Fibroblast of mammary gland (primary cell): ENCODE measurements at regions not wholly inside any gene's neighbourhood (a gene's known extent, or its start where the extent isn't known, plus 50 kb on each side); places are given as distances from the start of the nearest gene placed in this dataset.
"Not testable (repeated sequence)": the region's sequence is repeated elsewhere in the genome, so short reads cannot be mapped to it uniquely, and the experiment has no call there.

ENCODE experiments used
- DNase-seq: peaks from one replicate; pipeline ENCODE4 v3.0.0-alpha.2; 2010; ENCODE audit warnings: low read depth
- H3K4me3 ChIP-seq: 2 replicates; pipeline ENCODE4 v1.5.1; 2011; ENCODE audit warnings: low read depth, mild to moderate bottlenecking, low read length, moderate library complexity; ENCODE audit not compliant: control insufficient read depth
- CTCF ChIP-seq: conservative IDR thresholded peaks from 2 replicates; pipeline ENCODE4 v1.5.1; 2011; ENCODE audit warnings: low read depth, low read length, inconsistent platforms; ENCODE audit not compliant: control insufficient read depth, insufficient read depth

GRCh38 chr17:27365329-27365945 lies 71.5 kb downstream of the WSB1 start:
- not testable (repeated sequence) for DNase-seq, H3K4me3 ChIP-seq

GRCh38 chr17:27366437-27366836 lies 72.5 kb downstream of the WSB1 start:
- DNase-seq: no peak
- H3K4me3 ChIP-seq: no peak overlapping the region
- no peak for TF ChIP-seq CTCF

- DNase-seq: no peak
- H3K4me3 ChIP-seq: no peak overlapping the region
- TF ChIP-seq CTCF: no peak
Observed at GRCh38 chr17:27367121-27367981, 73.4 kb downstream of the WSB1 start.

GRCh38 chr17:27368151-27368795 lies 74.4 kb downstream of the WSB1 start:
- TF ChIP-seq CTCF: no peak
- no peak for DNase-seq
- no peak overlapping the region for H3K4me3 ChIP-seq

GRCh38 chr17:27368980-27369379 lies 75.1 kb downstream of the WSB1 start:
- H3K4me3 ChIP-seq: no peak overlapping the region
- DNase-seq: no peak
- TF ChIP-seq CTCF: no peak

GRCh38 chr17:27370776-27371175 lies 76.9 kb downstream of the WSB1 start:
- no peak for DNase-seq
- H3K4me3 ChIP-seq: no peak overlapping the region
- no peak for TF ChIP-seq CTCF

GRCh38 chr17:27373695-27374094 lies 79.8 kb downstream of the WSB1 start:
- DNase-seq, H3K4me3 ChIP-seq: not testable (repeated sequence)
